HepG2 (cell line): ENCODE measurements at regions not wholly inside any gene's neighbourhood (a gene's known extent, or its start where the extent isn't known, plus 50 kb on each side); places are given as distances from the start of the nearest gene placed in this dataset.

ENCODE experiments used
- ATAC-seq: fragments of 200-7000 bp; cut with Tn5 transposase; 3 replicates; pipeline ENCODE4 v1.9.1; 2020; ENCODE audit warnings: mild to moderate bottlenecking, moderate library complexity
- BruUV-seq: library from RNA; stranded (reverse); fragments of 400-500 nt; replicated peaks from 2 replicates; lab custom pipeline; 2021; lab: Mats Ljungman, UMichigan
- CTCF ChIA-PET: fragments of 300-600 bp; formaldehyde crosslinking; extraction: SDS; loops from one replicate; lab custom pipeline; 2021; ENCODE audit warnings: low total read pairs, inconsistent platforms, low intra/inter-chr PET ratio; lab: Yijun Ruan, JAX
- POLR2A ChIA-PET: fragments of 350-600 bp; sonication (Branson Sonifier 250); formaldehyde crosslinking; loops from one replicate; lab custom pipeline; 2020; ENCODE audit warnings: antibody characterized with exemption, inconsistent platforms; lab: Yijun Ruan, JAX
- DNase-seq: peaks from one replicate; pipeline ENCODE4 v3.0.0-alpha.2; 2015; ENCODE audit warnings: low spot score
- FAIRE-seq: peaks from 3 replicates; lab custom pipeline; 2011; peaks lifted over from hg19 to GRCh38; lab: Jason Lieb, UNC
- H2AFZ ChIP-seq: one replicate; pipeline ENCODE4 v1.6.1; 2011; ENCODE audit warnings: low read length, inconsistent platforms
- H3K27ac ChIP-seq: fragments of 300-600 bp; 3 replicates; pipeline ENCODE4 v1.8.0; 2011; ENCODE audit warnings: mixed run types, mild to moderate bottlenecking, mixed read lengths, low read length, inconsistent platforms; ENCODE audit not compliant: insufficient read depth; ENCODE audit errors: extremely low read length
- H3K27me3 ChIP-seq, 2 experiments: fragments of 200-600 bp in 1 of 2; 2 replicates in 1 of 2; 3 replicates in 1 of 2; pipeline versions ENCODE4 v1.6.0 to v1.8.0; 2011; ENCODE audit warnings: low read length in 2 of 2, mild to moderate bottlenecking in 2 of 2, moderate library complexity in 2 of 2, inconsistent platforms in 1 of 2; ENCODE audit not compliant: insufficient read depth in 2 of 2, control insufficient read depth in 1 of 2
- H3K36me3 ChIP-seq, 2 experiments: fragments of 200-600 bp in 1 of 2; replicated peaks in 1 of 2; 2 replicates in 1 of 2; 3 replicates in 1 of 2; pipeline versions ENCODE4 v1.5.1 to v1.8.0; 2011; ENCODE audit warnings: low read length in 2 of 2, inconsistent platforms in 1 of 2; ENCODE audit not compliant: insufficient read depth in 2 of 2, control insufficient read depth in 1 of 2
- H3K4me1 ChIP-seq: 2 replicates; pipeline ENCODE4 v1.5.1; 2012; ENCODE audit warnings: low read length, inconsistent platforms; ENCODE audit not compliant: insufficient read depth
- H3K4me2 ChIP-seq: 2 replicates; pipeline ENCODE4 v1.6.0; 2011; ENCODE audit warnings: low read depth, low read length, inconsistent platforms
- H3K4me3 ChIP-seq, 3 experiments: fragments of 200-600 bp in 1 of 3; sonication (generic), shearing (Covaris generic) in 1 of 3; replicated peaks in 1 of 3; 2 replicates each; pipeline ENCODE4 v1.5.1; 2011 to 2016; ENCODE audit warnings: low read length in 3 of 3, inconsistent platforms in 2 of 3, low read depth in 2 of 3, mild to moderate bottlenecking in 2 of 3, control low read depth in 1 of 3, mixed read lengths in 1 of 3; ENCODE audit not compliant: insufficient read depth in 1 of 3
- H3K79me2 ChIP-seq: one replicate; pipeline ENCODE4 v1.6.1; 2011; ENCODE audit warnings: low read length, inconsistent platforms; ENCODE audit not compliant: insufficient read depth
- H3K9ac ChIP-seq: 2 replicates; pipeline ENCODE4 v1.6.0; 2011; ENCODE audit warnings: mild to moderate bottlenecking, low read depth, low read length, inconsistent platforms; ENCODE audit not compliant: insufficient read depth
- H3K9me3 ChIP-seq: 2 replicates; pipeline ENCODE4 v1.5.1; 2012; ENCODE audit warnings: mild to moderate bottlenecking, low read length
- H4K20me1 ChIP-seq: 2 replicates; pipeline ENCODE4 v1.6.0; 2011; ENCODE audit warnings: inconsistent platforms, mild to moderate bottlenecking, low read length, moderate library complexity; ENCODE audit not compliant: insufficient read depth
- CEBPZ ChIP-seq: IDR thresholded peaks from 2 replicates; pipeline ENCODE4 v1.6.1; 2012; ENCODE audit warnings: low read length, improper control_type of control experiment
- ERF ChIP-seq: IDR thresholded peaks from 2 replicates; pipeline ENCODE4 v1.6.1; 2018; ENCODE audit warnings: missing biosample characterization, missing genetic modification reagents
- FOSL1 ChIP-seq: sonication (generic); formaldehyde crosslinking; IDR thresholded peaks from 2 replicates; pipeline ENCODE4 v1.9.0; 2021; ENCODE audit warnings: missing genetic modification reagents, borderline replicate concordance
- GTF2F1 ChIP-seq: fragments of 150-350 bp; IDR thresholded peaks from 2 replicates; pipeline ENCODE4 v1.6.1; 2014; ENCODE audit warnings: low read length
- HOXA9 ChIP-seq: sonication (generic); formaldehyde crosslinking; IDR thresholded peaks from 2 replicates; pipeline ENCODE4 v1.8.1; 2022; ENCODE audit warnings: missing genetic modification reagents, mild to moderate bottlenecking, moderate library complexity, borderline replicate concordance
- MTA1 ChIP-seq: sonication (generic); formaldehyde crosslinking; IDR thresholded peaks from 2 replicates; pipeline ENCODE4 v1.4.0; 2020; ENCODE audit warnings: missing genetic modification reagents, mild to moderate bottlenecking, borderline replicate concordance
- NFKB2 ChIP-seq: sonication (generic); formaldehyde crosslinking; IDR thresholded peaks from 2 replicates; pipeline ENCODE4 v1.4.0; 2020; ENCODE audit warnings: missing genetic modification reagents, borderline replicate concordance
- SOX5 ChIP-seq: IDR thresholded peaks from 2 replicates; pipeline ENCODE4 v1.6.1; 2016; ENCODE audit warnings: borderline replicate concordance
- TFDP1 ChIP-seq: IDR thresholded peaks from 2 replicates; pipeline ENCODE4 v1.6.1; 2016; ENCODE audit warnings: missing compliant biosample characterization, missing genetic modification reagents, borderline replicate concordance
- THYN1 ChIP-seq: sonication (generic); formaldehyde crosslinking; IDR thresholded peaks from 2 replicates; pipeline ENCODE4 v1.8.1; 2023; ENCODE audit warnings: low read depth, mild to moderate bottlenecking, moderate library complexity, missing genetic modification reagents, borderline replicate concordance
- ZFP62 ChIP-seq: sonication (generic); formaldehyde crosslinking; IDR thresholded peaks from 2 replicates; pipeline ENCODE4 v1.4.0; 2020; ENCODE audit warnings: missing genetic modification reagents
- ZFP90 ChIP-seq: sonication (generic); formaldehyde crosslinking; IDR thresholded peaks from 2 replicates; pipeline ENCODE4 v1.8.0; 2022; ENCODE audit warnings: missing genetic modification reagents, mild to moderate bottlenecking, inconsistent platforms, borderline replicate concordance
- ZNF224 ChIP-seq: sonication (generic); formaldehyde crosslinking; IDR thresholded peaks from 2 replicates; pipeline ENCODE4 v1.5.0; 2020; ENCODE audit warnings: mild to moderate bottlenecking, missing genetic modification reagents
- ZNF430 ChIP-seq: sonication (generic); formaldehyde crosslinking; IDR thresholded peaks from 2 replicates; pipeline ENCODE4 v1.9.0; 2021; ENCODE audit warnings: mild to moderate bottlenecking, missing genetic modification reagents
- ZNF777 ChIP-seq: sonication (generic); formaldehyde crosslinking; IDR thresholded peaks from 2 replicates; pipeline ENCODE4 v1.4.0; 2020; ENCODE audit warnings: missing genetic modification reagents
- ZNF850 ChIP-seq: sonication (generic); formaldehyde crosslinking; conservative IDR thresholded peaks from 2 replicates; pipeline ENCODE4 v1.9.0; 2021; ENCODE audit warnings: mild to moderate bottlenecking, missing genetic modification reagents
- WGBS: methylation state at CpG from one replicate; pipeline ENCODE4 v1.1.6; 2017; ENCODE audit warnings: low lambda C conversion rate; 5-methylcytosine and 5-hydroxymethylcytosine counted together
- in situ Hi-C: cut with HindIII; loops from 2 replicates; pipeline ENCODE4 v1.10.0; 2017; ENCODE audit warnings: low pct_unique_long_range_greater_than_20kb; ENCODE audit not compliant: extremely low pct_ligation_motif_present
- intact Hi-C: fragments of 100-400 bp; cut with micrococcal nuclease; formaldehyde crosslinking; loops from one replicate; pipeline ENCODE4 v1.10.0; 2022; ENCODE audit not compliant: unreplicated experiment
- TF ChIP-seq, protein P1 (sequence below): sonication (generic); formaldehyde crosslinking; IDR thresholded peaks from 2 replicates; pipeline ENCODE4 v1.5.1; 2020; ENCODE audit warnings: missing genetic modification reagents, mild to moderate bottlenecking, borderline replicate concordance

DNA sequence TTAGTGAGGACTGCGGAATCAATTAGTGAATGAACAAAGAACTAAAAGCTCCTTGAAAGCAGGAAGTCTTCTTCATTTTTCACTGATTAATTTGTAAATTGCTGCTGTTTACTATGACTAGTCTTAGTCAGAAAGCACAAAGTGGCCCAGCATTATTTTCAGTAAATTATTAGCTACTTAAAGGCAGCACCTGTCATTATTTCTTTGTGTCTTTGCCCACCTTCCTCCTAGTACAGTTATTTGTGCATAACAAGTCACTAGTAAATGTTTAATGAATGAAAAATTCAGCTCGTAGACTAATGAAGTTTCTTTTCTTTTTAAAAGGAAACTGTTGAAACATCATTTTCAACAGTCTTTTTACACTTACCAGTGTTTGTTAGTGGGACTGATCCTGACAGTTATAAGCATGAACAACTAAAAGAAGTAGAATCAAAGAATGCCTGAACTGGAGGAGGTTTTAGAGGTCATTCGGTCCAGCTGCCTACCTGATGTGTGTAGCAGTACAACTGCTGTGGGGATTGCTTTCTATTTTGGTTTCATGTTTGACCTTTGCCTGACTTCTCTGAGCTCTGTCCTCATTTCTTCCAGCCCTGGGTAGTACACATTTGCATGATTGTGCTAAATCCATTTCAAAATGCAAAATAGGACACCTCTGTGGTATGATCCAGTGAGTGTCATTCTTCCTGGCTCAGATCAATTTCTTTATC lies 140.0 kb upstream of the PHYHIPL start:
- 35% methylated on average over 3 of the region's 3 CpGs for WGBS
- ChIA-PET POLR2A (interaction anchor here (0.7 to 3.1 kb wide), 13 partner anchors 13 to 144 kb away, joined by 3 to 32 read pairs (median 5); partner anchors contain the start of gene PHYHIPL), CTCF (no interaction called here)
- FAIRE-seq (peak; percentile 89), DNase-seq (peak; percentile 75), ATAC-seq (peak; percentile 94)
- Histone ChIP-seq H3K36me3 (no peaks in the 10 kb centered on the region), H2AFZ (peak overlapping the region; percentile 20), H3K79me2 (no peaks in the 10 kb centered on the region), H3K4me3 (peak overlapping the region in 1 of 3 experiments; percentile 29; a peak in 1 of 6 replicates), H3K9me3 (no peaks in the 10 kb centered on the region), H3K9ac (peak overlapping the region; percentile 62), H4K20me1 (no peaks in the 10 kb centered on the region), H3K4me2 (peak overlapping the region; percentile 73), H3K4me1 (peaks cover 66% of the 10 kb centered on the region), H3K27ac (peak overlapping the region; percentile 87), H3K27me3 (no peaks in the 10 kb centered on the region)
- intact Hi-C loops (loop anchor here (1.0 to 2.0 kb wide), 3 partner anchors 36 to 70 kb away; no protein-coding TSS in a partner anchor), in situ Hi-C loops (no loop called here)
- BruUV-seq: no TSS peak
- no peak for TF ChIP-seq MTA1
- no peak for TF ChIP-seq ZFP62 (CRISPR knock-in tag)
- no peak for TF ChIP-seq ZFP90 (CRISPR knock-in tag)
- no peak for TF ChIP-seq CEBPZ
- TF ChIP-seq, protein P1, sequence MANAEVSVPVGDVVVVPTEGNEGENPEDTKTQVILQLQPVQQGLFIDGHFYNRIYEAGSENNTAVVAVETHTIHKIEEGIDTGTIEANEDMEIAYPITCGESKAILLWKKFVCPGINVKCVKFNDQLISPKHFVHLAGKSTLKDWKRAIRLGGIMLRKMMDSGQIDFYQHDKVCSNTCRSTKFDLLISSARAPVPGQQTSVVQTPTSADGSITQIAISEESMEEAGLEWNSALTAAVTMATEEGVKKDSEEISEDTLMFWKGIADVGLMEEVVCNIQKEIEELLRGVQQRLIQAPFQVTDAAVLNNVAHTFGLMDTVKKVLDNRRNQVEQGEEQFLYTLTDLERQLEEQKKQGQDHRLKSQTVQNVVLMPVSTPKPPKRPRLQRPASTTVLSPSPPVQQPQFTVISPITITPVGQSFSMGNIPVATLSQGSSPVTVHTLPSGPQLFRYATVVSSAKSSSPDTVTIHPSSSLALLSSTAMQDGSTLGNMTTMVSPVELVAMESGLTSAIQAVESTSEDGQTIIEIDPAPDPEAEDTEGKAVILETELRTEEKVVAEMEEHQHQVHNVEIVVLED (CRISPR knock-in tag): 0 out of 2 replicates have a peak, but pooled peaks have one; percentile 14
- no peak for TF ChIP-seq ZNF430 (CRISPR knock-in tag)
- no peak for TF ChIP-seq HOXA9 (CRISPR knock-in tag)
- TF ChIP-seq ZNF777 (CRISPR knock-in tag): no peak
- TF ChIP-seq NFKB2 (CRISPR knock-in tag): no peak
- TF ChIP-seq ZNF850: no peak
- TF ChIP-seq TFDP1: no peak
- TF ChIP-seq THYN1 (CRISPR knock-in tag): no peak
- no peak for TF ChIP-seq FOSL1
- no peak for TF ChIP-seq GTF2F1
- TF ChIP-seq ZNF224 (CRISPR knock-in tag): no peak
- peak; percentile 68; the same call in 1 of the 2 replicates for TF ChIP-seq ERF (CRISPR knock-in tag)
- peak; percentile 51; the same call in 1 of the 2 replicates for TF ChIP-seq SOX5 (CRISPR knock-in tag)
